ENCODE measurements at regions not wholly inside any gene's neighbourhood (a gene's known extent, or its start where the extent isn't known, plus 50 kb on each side); places are given as distances from the start of the nearest gene placed in this dataset.

GRCh38 chr4:128519163-128519830 is 231.7 kb upstream of the PGRMC2 start:
- in situ Hi-C loops (cut with HindIII; ENCODE audit: low sequenced_read_pairs): no loop called here
- no peak for DNase-seq (ENCODE audit: low spot score)

GRCh38 chr4:128517739-128518510 is 230.3 kb upstream of the PGRMC2 start:
- in situ Hi-C loops (cut with HindIII; ENCODE audit: low sequenced_read_pairs): no loop called here
- no peak for DNase-seq (ENCODE audit: low spot score)

- in situ Hi-C loops (cut with HindIII; ENCODE audit: low sequenced_read_pairs): no loop called here
Observed at GRCh38 chr4:128517096-128517738, 229.6 kb upstream of the PGRMC2 start.

GRCh38 chr4:128516301-128516969 is 228.8 kb upstream of the PGRMC2 start:
- no peak for DNase-seq (ENCODE audit: low spot score)
- in situ Hi-C loops (cut with HindIII; ENCODE audit: low sequenced_read_pairs): no loop called here

More at GRCh38 chr4:128517096-128517738, 229.6 kb upstream of the PGRMC2 start:
- no peak for DNase-seq (ENCODE audit: low spot score)

- in situ Hi-C loops (cut with HindIII; ENCODE audit: low sequenced_read_pairs): no loop called here
- no peak for DNase-seq (ENCODE audit: low spot score)
Observed at GRCh38 chr4:128513664-128514484, 226.3 kb upstream of the PGRMC2 start.

- no peak for DNase-seq (ENCODE audit: low spot score)
- in situ Hi-C loops (cut with HindIII; ENCODE audit: low sequenced_read_pairs): no loop called here
Observed at GRCh38 chr4:128512767-128513322, 225.2 kb upstream of the PGRMC2 start.

GRCh38 chr4:128512161-128512560 is 224.5 kb upstream of the PGRMC2 start:
- no peak for DNase-seq (ENCODE audit: low spot score)
- in situ Hi-C loops (cut with HindIII; ENCODE audit: low sequenced_read_pairs): no loop called here

GRCh38 chr4:128510850-128511249 is 223.2 kb upstream of the PGRMC2 start:
- in situ Hi-C loops (cut with HindIII; ENCODE audit: low sequenced_read_pairs): no loop called here
- DNase-seq (ENCODE audit: low spot score): no peak

- in situ Hi-C loops (cut with HindIII; ENCODE audit: low sequenced_read_pairs): no loop called here
- DNase-seq (ENCODE audit: low spot score): no peak
Observed at GRCh38 chr4:128502818-128503527, 215.4 kb upstream of the PGRMC2 start.

- DNase-seq (ENCODE audit: low spot score): no peak
- in situ Hi-C loops (cut with HindIII; ENCODE audit: low sequenced_read_pairs): no loop called here
Observed at GRCh38 chr4:128501239-128501638, 213.6 kb upstream of the PGRMC2 start.

GRCh38 chr4:128488055-128488705 is 200.6 kb upstream of the PGRMC2 start:
- no peak for DNase-seq (ENCODE audit: low spot score)
- in situ Hi-C loops (cut with HindIII; ENCODE audit: low sequenced_read_pairs): no loop called here

GRCh38 chr4:128484896-128485295 is 197.3 kb upstream of the PGRMC2 start:
- DNase-seq (ENCODE audit: low spot score): no peak
- in situ Hi-C loops (cut with HindIII; ENCODE audit: low sequenced_read_pairs): no loop called here

- in situ Hi-C loops (cut with HindIII; ENCODE audit: low sequenced_read_pairs): no loop called here
- no peak for DNase-seq (ENCODE audit: low spot score)
Observed at GRCh38 chr4:128483816-128484215, 196.2 kb upstream of the PGRMC2 start.

- DNase-seq (ENCODE audit: low spot score): no peak
- in situ Hi-C loops (cut with HindIII; ENCODE audit: low sequenced_read_pairs): no loop called here
Observed at GRCh38 chr4:128483041-128483440, 195.4 kb upstream of the PGRMC2 start.

GRCh38 chr4:128481752-128482480 is 194.3 kb upstream of the PGRMC2 start:
- in situ Hi-C loops (cut with HindIII; ENCODE audit: low sequenced_read_pairs): no loop called here
- no peak for DNase-seq (ENCODE audit: low spot score)

GRCh38 chr4:128480945-128481344 is 193.3 kb upstream of the PGRMC2 start:
- in situ Hi-C loops (cut with HindIII; ENCODE audit: low sequenced_read_pairs): no loop called here

GRCh38 chr4:128477540-128477939 is 189.9 kb upstream of the PGRMC2 start:
- DNase-seq (ENCODE audit: low spot score): no peak
- in situ Hi-C loops (cut with HindIII; ENCODE audit: low sequenced_read_pairs): no loop called here

More at GRCh38 chr4:128480945-128481344, 193.3 kb upstream of the PGRMC2 start:
- no peak for DNase-seq (ENCODE audit: low spot score)
